H7 (cell line): ENCODE measurements at regions not wholly inside any gene's neighbourhood (a gene's known extent, or its start where the extent isn't known, plus 50 kb on each side); places are given as distances from the start of the nearest gene placed in this dataset.
"Not testable (repeated sequence)": the region's sequence is repeated elsewhere in the genome, so short reads cannot be mapped to it uniquely, and the experiment has no call there.

Source experiments
- DNase-seq: peaks from one replicate; pipeline ENCODE4 v3.0.0; 2012
- H3K27me3 ChIP-seq: 2 replicates; pipeline ENCODE4 v1.6.0; 2011; ENCODE audit warnings: mild to moderate bottlenecking, low read length; ENCODE audit not compliant: control insufficient read depth, insufficient read depth
- H3K36me3 ChIP-seq: replicated peaks from 2 replicates; pipeline ENCODE4 v1.5.1; 2011; ENCODE audit warnings: low read length; ENCODE audit not compliant: control insufficient read depth, insufficient read depth
- H3K4me3 ChIP-seq: 2 replicates; pipeline ENCODE4 v1.5.1; 2011; ENCODE audit warnings: low read depth, mild to moderate bottlenecking, control low read depth, low read length, moderate library complexity; ENCODE audit not compliant: insufficient read depth

DNA sequence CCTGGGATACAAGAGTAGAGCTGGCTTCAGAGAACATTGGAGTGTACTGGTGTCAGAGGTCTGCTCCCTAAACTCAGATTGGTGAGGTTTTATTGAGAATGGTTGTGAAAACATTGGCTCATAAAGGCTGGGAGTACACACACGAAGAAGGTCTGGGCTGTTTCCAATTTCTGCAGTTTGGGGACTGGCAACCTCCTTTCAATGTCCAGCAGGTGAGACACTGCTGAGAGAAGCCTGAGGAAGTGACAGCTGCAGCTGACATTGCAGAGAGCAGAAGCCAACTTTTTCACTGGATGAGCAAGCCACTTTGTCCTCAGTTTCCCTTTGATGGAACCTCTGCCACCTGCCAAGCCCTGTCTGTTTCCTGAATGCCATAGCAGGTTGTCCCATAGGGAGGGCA, 346.6 kb upstream of the SPRED2 start:
- Histone ChIP-seq H3K27me3 (no peaks in the 10 kb centered on the region), H3K4me3 (no peak overlapping the region), H3K36me3 (no peaks in the 10 kb centered on the region)
- DNase-seq, result no peak

DNA sequence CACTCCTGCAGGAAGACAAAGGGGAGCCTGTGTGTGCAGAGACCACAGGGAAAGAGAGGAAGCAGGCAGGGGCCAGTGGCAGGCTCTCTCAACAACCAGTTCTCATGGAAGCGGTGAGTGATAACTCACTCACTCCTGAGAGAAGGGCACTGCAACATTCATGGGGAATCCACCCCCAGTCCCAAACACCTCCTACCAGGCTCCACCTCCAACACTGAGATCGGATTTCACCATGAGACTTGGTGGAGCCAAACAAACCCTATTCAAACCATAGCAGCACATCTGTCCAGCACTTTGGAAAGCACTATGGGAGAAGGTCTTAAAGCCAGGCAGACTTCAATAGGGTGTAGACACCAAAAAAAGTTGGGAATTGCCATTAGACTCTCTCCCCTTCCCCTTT, 345.7 kb upstream of the SPRED2 start:
- peak; percentile 8 for DNase-seq
- no peaks in the 10 kb centered on the region for H3K27me3 ChIP-seq
- H3K36me3 ChIP-seq, result no peaks in the 10 kb centered on the region
- no peak overlapping the region for H3K4me3 ChIP-seq

DNA sequence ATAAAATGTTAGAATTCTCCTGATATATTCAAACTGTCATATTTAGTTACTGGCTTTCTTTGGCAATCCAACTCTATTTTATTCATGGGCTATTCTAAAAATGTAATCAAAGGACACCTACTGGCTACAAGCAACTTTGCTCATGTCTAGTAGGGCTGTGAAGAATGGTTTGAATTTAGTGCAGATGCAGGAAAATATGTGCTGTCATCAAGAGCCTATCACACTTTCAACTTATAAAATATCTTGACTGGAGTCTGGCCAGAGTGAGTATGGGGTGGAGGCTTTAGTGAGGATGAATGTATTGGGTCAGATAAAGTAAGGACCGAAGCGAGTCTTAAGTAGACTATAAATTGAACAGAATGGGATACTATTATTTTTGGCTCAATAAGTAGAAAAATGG, 343.4 kb upstream of the SPRED2 start:
- no peak overlapping the region for H3K4me3 ChIP-seq
- DNase-seq, result no peak
- no peaks in the 10 kb centered on the region for H3K36me3 ChIP-seq
- H3K27me3 ChIP-seq, result no peaks in the 10 kb centered on the region

DNA sequence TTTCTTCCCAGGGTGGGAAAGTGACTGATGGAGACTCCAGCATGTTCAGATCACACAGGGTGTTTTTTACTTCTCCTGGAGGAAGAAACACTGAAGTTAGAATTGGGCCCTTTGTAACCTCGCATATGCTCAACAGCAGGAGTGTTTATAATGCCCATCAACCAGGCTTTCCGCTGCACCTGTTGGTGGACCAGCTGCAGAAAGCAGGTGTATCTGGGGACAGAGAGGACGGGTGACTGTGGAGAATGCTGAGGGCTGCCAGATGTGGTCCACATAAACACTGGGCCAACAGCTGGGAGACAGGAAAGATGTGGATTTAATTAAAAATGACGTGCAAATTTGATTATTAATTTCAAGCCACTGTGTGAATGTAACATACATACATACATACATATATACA, 335.5 kb upstream of the SPRED2 start:
- no peaks in the 10 kb centered on the region for H3K27me3 ChIP-seq
- no peak overlapping the region for H3K4me3 ChIP-seq
- H3K36me3 ChIP-seq, result no peaks in the 10 kb centered on the region
- no peak for DNase-seq

DNA sequence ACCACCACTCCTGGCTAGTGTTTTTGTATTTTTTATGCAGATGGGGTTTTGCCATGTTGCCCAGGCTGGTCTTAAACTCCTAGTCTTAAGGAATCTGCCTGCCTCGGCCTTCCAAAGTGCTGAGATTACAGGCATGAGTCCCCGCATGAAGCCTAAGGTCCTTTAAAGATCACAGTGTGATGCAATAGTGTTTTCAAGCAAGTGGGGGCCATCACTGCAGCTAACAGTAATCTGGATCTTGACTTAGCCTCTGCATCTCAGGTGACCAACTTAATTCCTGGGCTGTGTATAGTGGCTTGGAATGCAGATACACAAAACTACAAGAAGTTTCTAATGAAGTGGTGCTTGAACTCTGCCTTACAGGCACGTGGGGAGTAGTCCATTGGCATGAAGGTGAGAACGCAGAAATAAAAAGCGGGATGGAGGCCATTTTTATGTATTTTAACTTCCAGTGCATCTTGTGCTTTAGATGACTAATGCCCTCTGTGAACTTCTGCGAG, 334.4 kb upstream of the SPRED2 start:
- Histone ChIP-seq H3K4me3 (no peak overlapping the region), H3K36me3 (no peaks in the 10 kb centered on the region), H3K27me3 (no peaks in the 10 kb centered on the region)
- no peak for DNase-seq

DNA sequence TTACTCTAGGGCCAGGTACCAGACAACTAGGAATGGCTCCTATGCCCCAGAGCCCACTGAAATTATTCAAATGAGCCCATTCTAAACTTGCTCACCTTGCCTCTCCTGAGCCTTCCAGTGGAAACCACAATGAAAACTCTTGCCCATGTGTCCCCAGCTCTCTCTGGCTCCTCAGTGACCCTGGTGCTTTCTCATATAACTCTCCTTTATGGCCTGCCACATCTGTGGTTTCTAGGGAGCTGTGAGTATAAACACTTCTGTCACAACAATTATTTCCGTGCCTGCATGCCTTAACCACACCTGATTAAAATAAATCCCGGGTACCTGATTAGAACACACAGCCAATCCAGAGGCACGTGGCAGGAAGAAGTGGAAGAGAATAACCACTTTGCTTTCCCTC, 333.0 kb upstream of the SPRED2 start:
- Histone ChIP-seq H3K36me3 (no peaks in the 10 kb centered on the region), H3K4me3 (no peak overlapping the region), H3K27me3 (no peaks in the 10 kb centered on the region)
- no peak for DNase-seq

DNA sequence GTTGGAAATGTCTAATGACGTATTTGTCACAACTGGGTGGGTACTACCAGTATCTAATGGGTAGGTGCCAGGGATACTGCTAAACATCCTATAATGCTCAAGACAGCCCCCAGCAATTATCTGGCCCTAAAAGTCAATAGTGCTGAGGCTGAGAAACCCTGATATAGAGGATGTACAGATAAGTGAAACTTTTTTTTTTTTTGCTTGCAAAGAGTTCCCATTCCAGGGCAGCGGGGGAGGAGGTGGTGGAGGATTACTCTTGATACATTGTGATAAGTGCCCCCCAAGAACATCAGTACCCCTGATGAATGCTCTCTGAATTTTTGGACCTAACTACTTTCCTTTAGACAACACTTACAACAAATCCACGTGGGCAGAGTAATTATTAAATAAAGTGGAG, 329.7 kb upstream of the SPRED2 start:
- no peak overlapping the region for H3K4me3 ChIP-seq
- DNase-seq, result no peak
- no peaks in the 10 kb centered on the region for H3K36me3 ChIP-seq
- no peaks in the 10 kb centered on the region for H3K27me3 ChIP-seq

DNA sequence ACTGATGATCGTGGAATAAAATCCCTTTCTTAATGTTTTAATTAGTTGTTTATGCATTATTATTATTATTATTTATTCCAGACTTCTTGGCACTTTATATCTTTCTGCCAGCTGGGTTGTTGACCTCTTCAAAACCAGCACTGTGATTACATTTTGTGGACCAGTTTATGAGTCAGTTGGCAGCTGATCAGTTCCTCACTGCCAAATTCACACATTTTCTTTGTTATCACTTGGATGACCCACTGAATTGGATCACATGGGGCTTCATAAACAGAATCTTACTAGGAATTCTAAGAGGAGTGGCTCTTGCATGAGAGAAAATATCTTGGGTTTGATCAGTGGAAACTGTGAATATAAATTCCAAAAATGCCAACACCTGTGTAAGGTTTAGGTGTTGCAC, 321.8 kb upstream of the SPRED2 start:
- DNase-seq, result no peak
- Histone ChIP-seq H3K36me3 (no peaks in the 10 kb centered on the region), H3K4me3 (no peak overlapping the region), H3K27me3 (no peaks in the 10 kb centered on the region)

DNA sequence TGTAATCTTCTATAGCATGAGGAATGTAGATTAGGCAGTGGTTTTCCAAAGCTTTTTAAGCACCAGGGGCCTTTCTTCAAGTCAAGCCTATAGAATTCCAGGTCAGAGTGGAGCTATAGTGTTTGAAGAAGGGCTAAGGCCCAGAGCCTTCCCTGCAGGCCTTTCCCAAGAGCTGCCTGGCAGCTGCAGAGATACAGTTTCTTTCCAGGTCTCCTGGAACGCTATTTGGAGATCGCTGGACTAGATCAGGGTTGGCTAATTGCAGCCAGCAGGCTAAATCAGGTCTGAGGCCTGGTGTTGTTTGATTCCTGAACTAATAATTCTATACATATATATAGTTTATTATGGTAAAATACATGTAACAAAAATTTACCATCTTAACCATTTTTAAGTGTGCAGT, 319.0 kb upstream of the SPRED2 start:
- Histone ChIP-seq H3K36me3 (no peaks in the 10 kb centered on the region), H3K27me3 (no peaks in the 10 kb centered on the region)
- DNase-seq, result no peak

DNA sequence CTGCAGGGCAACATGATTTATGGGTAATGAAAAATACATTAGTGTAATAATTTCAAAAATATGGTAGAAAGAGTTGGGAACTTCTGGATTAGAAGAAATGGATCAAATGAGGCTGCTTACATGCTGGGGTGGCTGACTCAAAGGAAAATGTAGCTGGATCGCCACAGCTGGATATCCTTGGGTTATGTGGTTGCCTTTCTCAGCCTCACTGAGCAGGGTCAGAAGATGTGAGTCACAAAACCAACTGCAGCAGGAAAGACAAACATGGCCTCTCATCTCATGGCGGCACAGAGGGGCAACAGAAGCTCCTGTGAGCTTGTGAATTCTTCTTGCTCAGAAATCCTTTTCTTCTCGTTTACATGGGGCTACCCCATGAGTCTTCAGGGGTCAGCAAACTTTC, 317.1 kb upstream of the SPRED2 start:
- no peak for DNase-seq
- Histone ChIP-seq H3K4me3 (no peak overlapping the region), H3K36me3 (no peaks in the 10 kb centered on the region), H3K27me3 (no peaks in the 10 kb centered on the region)

More for the DNA sequence above, 319.0 kb upstream of the SPRED2 start:
- H3K4me3 ChIP-seq, result no peak overlapping the region

DNA sequence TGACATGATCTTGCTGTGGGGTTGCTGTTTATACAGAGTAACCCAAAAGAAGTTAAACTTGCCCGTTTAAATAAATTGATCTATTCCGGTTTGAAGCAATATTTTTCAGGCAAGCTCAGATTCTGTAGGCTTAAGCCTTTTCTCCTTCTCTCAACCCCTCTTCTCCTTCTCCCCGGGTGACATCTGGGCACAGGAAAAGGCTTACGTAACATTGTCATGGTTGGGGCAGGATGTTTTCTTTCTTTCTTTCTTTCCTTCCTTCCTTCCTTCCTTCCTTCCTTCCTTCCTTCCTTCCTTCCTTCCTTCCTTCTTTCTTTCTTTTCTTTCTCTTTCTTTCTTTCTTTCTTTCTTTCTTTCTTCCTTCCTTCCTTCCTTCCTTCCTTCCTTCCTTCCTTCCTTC, 315.5 kb upstream of the SPRED2 start:
- not testable (repeated sequence) for DNase-seq, H3K4me3 ChIP-seq, H3K27me3 ChIP-seq, H3K36me3 ChIP-seq

DNA sequence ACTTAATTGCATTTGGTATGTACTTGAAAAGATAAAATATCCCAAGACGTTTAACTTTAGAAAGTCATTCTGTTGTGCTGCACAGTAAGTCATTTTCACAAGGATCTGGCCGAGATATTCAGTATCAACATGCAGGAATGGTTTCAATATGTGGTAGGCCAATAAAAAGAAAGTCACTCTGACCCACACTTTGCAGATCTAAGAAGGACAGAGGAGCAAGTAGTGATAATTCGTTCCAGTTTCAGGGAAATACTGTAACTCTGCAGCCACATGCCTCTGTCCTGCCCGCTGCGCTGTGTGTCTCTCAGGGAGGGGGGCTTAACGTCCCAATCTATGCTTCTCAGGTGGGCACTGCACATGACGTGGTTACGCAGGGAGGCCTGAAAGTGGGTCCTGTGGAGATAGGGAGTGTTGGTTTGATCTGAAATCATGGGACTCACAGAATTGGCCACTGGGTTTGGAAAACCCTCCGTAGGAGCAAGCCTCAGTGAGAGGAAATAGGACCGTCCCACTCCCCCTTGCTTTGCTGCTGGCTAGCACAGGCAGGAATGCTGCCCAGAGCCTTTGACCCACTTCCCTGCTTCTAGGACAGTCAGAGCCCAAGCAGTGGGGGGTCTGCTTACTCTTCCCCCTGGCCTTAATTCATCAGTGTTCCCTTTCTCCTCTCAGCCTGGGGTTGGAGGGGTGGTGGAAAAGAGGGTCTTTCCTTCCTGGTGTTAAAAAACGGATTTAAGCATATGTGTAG, 314.7 kb upstream of the SPRED2 start:
- H3K27me3 ChIP-seq, result no peaks in the 10 kb centered on the region
- no peaks in the 10 kb centered on the region for H3K36me3 ChIP-seq
- DNase-seq, result peak; percentile 30
- H3K4me3 ChIP-seq, result no peak overlapping the region

DNA sequence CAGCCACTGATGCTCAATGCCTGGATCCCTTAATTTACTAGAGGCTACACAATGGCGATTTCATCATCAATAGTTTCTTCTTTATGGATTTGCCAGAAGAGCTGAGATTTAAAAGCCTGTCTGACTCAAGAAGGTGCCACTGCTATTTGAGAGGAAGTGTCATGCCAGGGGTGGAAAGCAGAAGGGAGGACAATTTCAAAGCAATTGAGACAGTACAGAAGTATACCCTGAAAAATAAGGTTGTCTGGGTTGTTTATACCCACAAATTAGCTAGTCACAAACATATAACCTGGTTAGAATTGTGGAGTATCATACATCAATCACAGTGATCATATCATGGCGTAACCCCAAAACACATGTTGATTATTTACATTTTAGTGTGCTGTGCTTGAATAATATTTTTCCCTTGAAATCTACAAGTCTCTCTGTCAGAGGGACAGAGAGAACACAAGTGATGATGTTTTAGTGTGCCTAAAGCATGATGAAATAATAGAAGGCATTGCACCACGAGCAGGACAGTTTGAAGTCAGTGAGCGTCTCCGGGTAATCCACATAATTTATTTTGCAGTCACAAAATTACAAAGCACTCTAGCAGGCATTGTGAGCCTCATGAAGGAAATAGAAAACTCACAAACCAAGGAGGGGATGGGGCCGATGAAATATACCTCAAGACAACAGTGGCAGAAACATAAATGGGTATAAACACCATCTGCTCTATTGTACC, 312.2 kb upstream of the SPRED2 start:
- Histone ChIP-seq H3K27me3 (no peaks in the 10 kb centered on the region), H3K4me3 (no peak overlapping the region), H3K36me3 (no peaks in the 10 kb centered on the region)
- no peak for DNase-seq

DNA sequence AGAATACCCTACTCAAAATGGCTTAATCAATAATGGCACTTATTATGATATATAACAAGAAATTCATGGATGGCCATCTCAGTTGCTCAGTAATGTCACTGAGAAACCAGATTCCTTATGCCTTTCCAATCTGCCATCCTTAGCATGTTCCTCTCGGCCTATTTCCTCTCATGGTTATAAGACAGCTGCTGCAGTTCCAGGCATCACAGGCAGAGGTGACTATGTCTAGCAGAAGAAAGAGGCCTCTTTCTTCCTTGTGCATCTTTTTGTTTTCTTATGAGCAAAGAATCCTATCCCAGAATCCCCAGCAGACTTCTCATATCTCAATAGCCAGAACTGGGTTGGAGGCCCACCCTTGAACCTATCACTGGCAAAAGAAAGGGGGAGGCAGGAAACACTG, 310.6 kb upstream of the SPRED2 start:
- Histone ChIP-seq H3K27me3 (no peaks in the 10 kb centered on the region), H3K36me3 (no peaks in the 10 kb centered on the region), H3K4me3 (no peak overlapping the region)
- DNase-seq, result no peak

DNA sequence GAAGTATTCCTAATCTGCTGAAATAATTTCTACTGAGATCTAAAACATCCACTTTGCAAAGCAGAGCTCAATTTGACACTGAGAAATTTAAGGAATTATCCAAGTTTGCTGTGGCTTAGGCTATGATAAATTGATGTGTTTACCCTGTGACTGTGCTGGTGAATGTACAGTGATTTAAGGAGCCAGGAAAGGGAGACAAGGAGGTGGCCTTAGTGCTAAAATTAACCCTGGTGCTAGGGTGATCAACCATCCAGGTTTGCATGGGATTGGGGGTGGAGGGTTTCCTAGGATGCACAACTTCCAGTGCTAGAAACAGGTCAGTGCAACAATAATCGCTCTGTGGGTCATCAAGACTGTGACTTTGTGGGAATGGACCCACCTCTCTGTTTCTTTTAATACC, 307.5 kb upstream of the SPRED2 start:
- no peaks in the 10 kb centered on the region for H3K36me3 ChIP-seq
- DNase-seq, result no peak
- H3K4me3 ChIP-seq, result no peak overlapping the region
- no peaks in the 10 kb centered on the region for H3K27me3 ChIP-seq
